ENCODE measurements at regions not wholly inside any gene's neighbourhood (a gene's known extent, or its start where the extent isn't known, plus 50 kb on each side); places are given as distances from the start of the nearest gene placed in this dataset.
"Not testable (repeated sequence)": the region's sequence is repeated elsewhere in the genome, so short reads cannot be mapped to it uniquely, and the experiment has no call there.

- Mint-ChIP-seq H3K36me3 (ENCODE audit: insufficient read depth) (no peaks in the 10 kb centered on the region), H3K9me3 (ENCODE audit: low read depth) (peaks cover 12% of the 10 kb centered on the region), H3K4me3 (ENCODE audit: low read depth) (no peak overlapping the region), H3K27me3 (no peaks in the 10 kb centered on the region), H3K27ac (no peak overlapping the region), H3K4me1 (ENCODE audit: low read depth) (peaks cover 6% of the 10 kb centered on the region)
- no peak for DNase-seq (ENCODE audit: low spot score, unreplicated experiment)
- TF ChIP-seq CTCF (IDR thresholded peaks at IDR 0.05; ENCODE audit: unreplicated experiment): no peak
Measured at GRCh38 chr10:16195178-16195769, 241.5 kb upstream of the PTER start.

GRCh38 chr10:16195894-16196293, 240.9 kb upstream of the PTER start:
- Mint-ChIP-seq H3K4me3 (ENCODE audit: low read depth) (no peak overlapping the region), H3K4me1 (ENCODE audit: low read depth) (peaks cover 6% of the 10 kb centered on the region), H3K36me3 (ENCODE audit: insufficient read depth) (no peaks in the 10 kb centered on the region), H3K27me3 (no peaks in the 10 kb centered on the region), H3K27ac (no peak overlapping the region), H3K9me3 (ENCODE audit: low read depth) (peaks cover 12% of the 10 kb centered on the region)
- no peak for TF ChIP-seq CTCF (IDR thresholded peaks at IDR 0.05; ENCODE audit: unreplicated experiment)
- DNase-seq (ENCODE audit: low spot score, unreplicated experiment): no peak

- Mint-ChIP-seq H3K27me3 (no peaks in the 10 kb centered on the region), H3K27ac (no peak overlapping the region), H3K9me3 (ENCODE audit: low read depth) (peaks cover 19% of the 10 kb centered on the region), H3K4me3 (ENCODE audit: low read depth) (no peak overlapping the region), H3K4me1 (ENCODE audit: low read depth) (peaks cover 6% of the 10 kb centered on the region), H3K36me3 (ENCODE audit: insufficient read depth) (no peaks in the 10 kb centered on the region)
- DNase-seq (ENCODE audit: low spot score, unreplicated experiment): no peak
- TF ChIP-seq CTCF (IDR thresholded peaks at IDR 0.05; ENCODE audit: unreplicated experiment): no peak
Measured at GRCh38 chr10:16199216-16199615, 237.6 kb upstream of the PTER start.

GRCh38 chr10:16223618-16224017, 213.2 kb upstream of the PTER start:
- H3K36me3 Mint-ChIP-seq (ENCODE audit: insufficient read depth); H3K27ac Mint-ChIP-seq; H3K4me3 Mint-ChIP-seq (ENCODE audit: low read depth); H3K4me1 Mint-ChIP-seq (ENCODE audit: low read depth); DNase-seq (ENCODE audit: low spot score, unreplicated experiment); H3K27me3 Mint-ChIP-seq: not testable (repeated sequence)
- H3K9me3 Mint-ChIP-seq (ENCODE audit: low read depth): peaks cover 29% of the 10 kb centered on the region

GRCh38 chr10:16227674-16228073, 209.1 kb upstream of the PTER start:
- no peak for TF ChIP-seq CTCF (IDR thresholded peaks at IDR 0.05; ENCODE audit: unreplicated experiment)
- Mint-ChIP-seq H3K4me1 (ENCODE audit: low read depth) (no peaks in the 10 kb centered on the region), H3K27me3 (no peaks in the 10 kb centered on the region), H3K9me3 (ENCODE audit: low read depth) (peaks cover 16% of the 10 kb centered on the region), H3K36me3 (ENCODE audit: insufficient read depth) (no peaks in the 10 kb centered on the region), H3K4me3 (ENCODE audit: low read depth) (no peak overlapping the region), H3K27ac (no peak overlapping the region)
- no peak for DNase-seq (ENCODE audit: low spot score, unreplicated experiment)

GRCh38 chr10:16231176-16231575, 205.6 kb upstream of the PTER start:
- no peak for TF ChIP-seq CTCF (IDR thresholded peaks at IDR 0.05; ENCODE audit: unreplicated experiment)
- no peak for DNase-seq (ENCODE audit: low spot score, unreplicated experiment)
- no peak overlapping the region for H3K27ac Mint-ChIP-seq

More at GRCh38 chr10:16231176-16231575, 205.6 kb upstream of the PTER start:
- Mint-ChIP-seq H3K36me3 (ENCODE audit: insufficient read depth) (no peaks in the 10 kb centered on the region), H3K9me3 (ENCODE audit: low read depth) (peaks cover 4% of the 10 kb centered on the region), H3K27me3 (no peaks in the 10 kb centered on the region), H3K4me3 (ENCODE audit: low read depth) (no peak overlapping the region), H3K4me1 (ENCODE audit: low read depth) (no peaks in the 10 kb centered on the region)
